OCI-LY3 (cell line): ENCODE measurements at regions not wholly inside any gene's neighbourhood (a gene's known extent, or its start where the extent isn't known, plus 50 kb on each side); places are given as distances from the start of the nearest gene placed in this dataset.

Experiments used
- EZH2phosphoT487 ChIP-seq: fragments of 200-600 bp; shearing (Covaris generic); IDR thresholded peaks from 2 replicates; pipeline ENCODE4 v1.6.1; 2018; ENCODE audit warnings: antibody characterized with exemption, mixed run types, low read depth
- TF ChIP-seq, protein P1 (sequence below): fragments of 200-600, 300-600 bp; sonication (generic); IDR thresholded peaks from 2 replicates; pipeline ENCODE4 v1.5.1; 2014; ENCODE audit warnings: antibody characterized with exemption, low read length, low read depth

DNA sequence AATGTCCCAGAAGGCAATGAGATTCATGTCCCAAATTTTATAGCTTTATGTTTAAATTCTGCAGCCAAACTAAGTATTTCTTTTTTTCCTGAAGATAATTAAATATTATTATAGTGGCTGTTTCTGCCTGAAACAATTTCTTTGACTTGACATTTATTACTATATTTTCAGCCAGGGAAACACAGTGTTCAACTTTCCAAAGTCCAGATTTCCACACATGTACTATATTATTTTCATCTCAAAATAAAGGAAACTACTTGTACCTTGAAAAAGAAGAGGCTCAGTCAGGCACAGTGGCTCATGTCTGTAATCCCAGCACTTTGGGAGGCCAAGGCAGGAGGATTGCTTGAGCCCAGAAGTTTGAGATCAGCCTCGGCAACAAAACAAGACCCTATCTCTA lies 77.8 kb upstream of the BTG1 start:
- TF ChIP-seq, protein P1, sequence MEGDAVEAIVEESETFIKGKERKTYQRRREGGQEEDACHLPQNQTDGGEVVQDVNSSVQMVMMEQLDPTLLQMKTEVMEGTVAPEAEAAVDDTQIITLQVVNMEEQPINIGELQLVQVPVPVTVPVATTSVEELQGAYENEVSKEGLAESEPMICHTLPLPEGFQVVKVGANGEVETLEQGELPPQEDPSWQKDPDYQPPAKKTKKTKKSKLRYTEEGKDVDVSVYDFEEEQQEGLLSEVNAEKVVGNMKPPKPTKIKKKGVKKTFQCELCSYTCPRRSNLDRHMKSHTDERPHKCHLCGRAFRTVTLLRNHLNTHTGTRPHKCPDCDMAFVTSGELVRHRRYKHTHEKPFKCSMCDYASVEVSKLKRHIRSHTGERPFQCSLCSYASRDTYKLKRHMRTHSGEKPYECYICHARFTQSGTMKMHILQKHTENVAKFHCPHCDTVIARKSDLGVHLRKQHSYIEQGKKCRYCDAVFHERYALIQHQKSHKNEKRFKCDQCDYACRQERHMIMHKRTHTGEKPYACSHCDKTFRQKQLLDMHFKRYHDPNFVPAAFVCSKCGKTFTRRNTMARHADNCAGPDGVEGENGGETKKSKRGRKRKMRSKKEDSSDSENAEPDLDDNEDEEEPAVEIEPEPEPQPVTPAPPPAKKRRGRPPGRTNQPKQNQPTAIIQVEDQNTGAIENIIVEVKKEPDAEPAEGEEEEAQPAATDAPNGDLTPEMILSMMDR = no peak
- no peak for TF ChIP-seq EZH2phosphoT487
